ENCODE measurements at regions not wholly inside any gene's neighbourhood (a gene's known extent, or its start where the extent isn't known, plus 50 kb on each side); places are given as distances from the start of the nearest gene placed in this dataset.
"Not testable (repeated sequence)": the region's sequence is repeated elsewhere in the genome, so short reads cannot be mapped to it uniquely, and the experiment has no call there.

DNA sequence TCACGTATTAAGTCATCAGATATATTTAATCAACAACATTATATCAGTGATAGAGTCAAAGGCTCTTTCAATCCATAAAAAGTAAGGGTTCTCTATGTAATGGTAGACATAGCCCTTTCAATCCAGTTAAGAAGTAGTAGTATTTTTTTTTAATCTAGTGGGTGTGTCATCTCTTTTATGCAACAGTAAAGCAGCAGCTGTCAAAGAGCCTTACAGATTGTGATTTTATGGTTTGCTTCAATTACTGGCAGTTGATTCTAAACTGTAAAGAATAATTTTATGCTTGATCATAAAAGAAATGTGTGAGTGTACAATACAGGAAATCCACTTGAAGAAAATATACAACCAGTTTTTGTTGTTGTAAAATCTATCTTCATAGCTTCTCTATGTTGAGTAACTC is 902.6 kb upstream of the MBL2 start:
- H3K4me3 ChIP-seq, result no peak overlapping the region

DNA sequence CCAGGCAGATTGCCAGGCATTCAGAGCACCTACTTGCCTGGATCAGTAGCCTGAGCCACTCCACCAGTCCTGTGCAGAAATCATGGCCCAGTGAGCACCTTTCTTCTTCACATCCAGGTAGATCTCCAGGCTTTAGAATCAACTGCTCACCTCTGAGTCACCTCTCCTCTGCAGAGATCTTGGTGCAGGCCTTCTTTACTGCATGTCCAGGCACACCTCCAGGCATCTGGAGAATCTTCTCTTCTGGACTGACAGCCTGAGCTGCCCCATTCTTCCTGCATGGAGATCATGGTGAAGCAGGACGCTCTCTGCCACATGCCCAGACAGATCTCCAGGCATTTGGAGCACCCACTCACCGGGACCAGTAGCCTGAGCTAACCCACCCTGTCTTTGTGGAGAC is 894.5 kb upstream of the MBL2 start:
- no peak for DNase-seq (ENCODE audit: low spot score)
- Histone ChIP-seq H3K4me3 (no peak overlapping the region), H3K27ac (no peak overlapping the region)
- TF ChIP-seq, protein P1, sequence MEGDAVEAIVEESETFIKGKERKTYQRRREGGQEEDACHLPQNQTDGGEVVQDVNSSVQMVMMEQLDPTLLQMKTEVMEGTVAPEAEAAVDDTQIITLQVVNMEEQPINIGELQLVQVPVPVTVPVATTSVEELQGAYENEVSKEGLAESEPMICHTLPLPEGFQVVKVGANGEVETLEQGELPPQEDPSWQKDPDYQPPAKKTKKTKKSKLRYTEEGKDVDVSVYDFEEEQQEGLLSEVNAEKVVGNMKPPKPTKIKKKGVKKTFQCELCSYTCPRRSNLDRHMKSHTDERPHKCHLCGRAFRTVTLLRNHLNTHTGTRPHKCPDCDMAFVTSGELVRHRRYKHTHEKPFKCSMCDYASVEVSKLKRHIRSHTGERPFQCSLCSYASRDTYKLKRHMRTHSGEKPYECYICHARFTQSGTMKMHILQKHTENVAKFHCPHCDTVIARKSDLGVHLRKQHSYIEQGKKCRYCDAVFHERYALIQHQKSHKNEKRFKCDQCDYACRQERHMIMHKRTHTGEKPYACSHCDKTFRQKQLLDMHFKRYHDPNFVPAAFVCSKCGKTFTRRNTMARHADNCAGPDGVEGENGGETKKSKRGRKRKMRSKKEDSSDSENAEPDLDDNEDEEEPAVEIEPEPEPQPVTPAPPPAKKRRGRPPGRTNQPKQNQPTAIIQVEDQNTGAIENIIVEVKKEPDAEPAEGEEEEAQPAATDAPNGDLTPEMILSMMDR (IDR thresholded peaks at IDR 0.05), result no peak

More for the DNA sequence above, 902.6 kb upstream of the MBL2 start:
- H3K27ac ChIP-seq, result no peak overlapping the region
- TF ChIP-seq, protein P1 (IDR thresholded peaks at IDR 0.05), result no peak
- no peak for DNase-seq (ENCODE audit: low spot score)

DNA sequence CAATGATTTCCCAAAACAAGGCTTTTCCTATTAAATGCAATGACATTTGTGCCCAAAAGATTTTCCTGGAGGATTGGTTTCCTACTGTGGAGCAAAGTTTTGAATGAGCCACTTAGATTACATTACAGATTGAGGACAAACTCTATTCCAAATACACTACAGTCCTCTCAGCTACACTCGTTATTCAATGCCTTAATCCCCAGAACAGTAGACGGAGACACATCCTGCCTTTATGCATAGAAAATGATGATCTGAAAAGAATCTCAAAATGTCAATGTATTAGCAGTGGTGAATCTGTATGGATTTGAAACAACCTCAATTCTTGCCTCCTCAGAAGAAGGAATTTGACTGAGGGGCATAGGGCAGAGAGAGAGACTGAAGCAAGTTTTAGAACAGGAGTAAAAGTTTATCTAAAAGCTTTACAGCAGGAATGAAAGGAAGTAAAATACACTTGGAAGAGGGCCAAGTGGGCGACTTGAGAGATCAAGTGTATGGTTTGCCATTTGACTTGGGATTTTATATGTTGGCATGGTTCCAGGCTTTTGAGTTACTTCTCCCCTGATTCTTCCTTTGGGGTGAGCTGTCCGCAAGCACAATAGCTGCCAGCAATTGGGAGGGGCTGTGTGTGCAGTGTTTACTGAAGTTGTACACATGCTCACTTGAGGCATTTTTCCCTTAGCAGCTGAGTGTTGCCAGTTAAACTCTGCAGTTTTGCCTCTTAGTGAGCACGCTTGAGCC is 891.9 kb upstream of the MBL2 start:
- H3K4me3 ChIP-seq, result no peak overlapping the region
- TF ChIP-seq, protein P1 (IDR thresholded peaks at IDR 0.05), result no peak
- DNase-seq (ENCODE audit: low spot score), result no peak
- H3K27ac ChIP-seq, result no peak overlapping the region

DNA sequence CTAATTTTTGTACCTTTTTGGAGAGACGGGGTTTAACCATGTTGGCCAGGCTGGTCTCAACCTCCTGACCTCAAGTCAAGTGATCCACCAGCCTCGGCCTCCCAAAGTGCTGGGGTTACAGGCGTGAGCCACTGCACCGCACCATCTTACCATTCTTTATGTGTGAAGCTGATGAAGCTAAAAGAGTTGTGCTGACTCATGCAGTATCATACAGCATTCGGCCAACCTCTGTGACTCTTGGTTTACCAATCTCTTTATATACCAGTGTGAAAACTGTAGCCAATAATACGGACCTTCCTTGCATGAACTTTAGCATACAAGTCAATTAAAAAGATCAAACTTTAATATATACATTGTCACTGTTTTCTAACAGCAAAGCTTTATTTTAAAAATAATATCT is 878.2 kb upstream of the MBL2 start:
- DNase-seq (ENCODE audit: low spot score), result no peak
- no peak overlapping the region for H3K27ac ChIP-seq
- no peak overlapping the region for H3K4me3 ChIP-seq
- TF ChIP-seq, protein P1 (IDR thresholded peaks at IDR 0.05), result no peak

DNA sequence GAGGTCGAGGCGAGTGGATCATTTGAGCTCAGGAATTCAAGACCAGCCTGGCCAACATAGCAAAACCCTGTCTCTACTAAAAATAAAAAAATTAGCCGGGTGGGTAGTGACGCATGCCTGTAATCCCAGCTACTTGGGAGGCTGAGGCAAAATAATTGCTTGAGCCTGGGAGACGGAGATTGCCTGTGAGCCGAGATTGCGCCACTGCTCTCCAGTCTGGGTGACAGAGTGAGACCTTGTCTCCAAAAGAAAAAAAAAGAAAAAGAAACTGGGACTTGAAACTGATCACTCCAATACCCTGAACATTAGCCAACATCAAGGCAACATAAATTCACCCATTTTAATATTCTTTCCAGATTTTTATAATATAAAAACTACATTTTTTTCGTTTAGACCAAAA is 874.6 kb upstream of the MBL2 start:
- H3K4me3 ChIP-seq; H3K27ac ChIP-seq; DNase-seq (ENCODE audit: low spot score): not testable (repeated sequence)

DNA sequence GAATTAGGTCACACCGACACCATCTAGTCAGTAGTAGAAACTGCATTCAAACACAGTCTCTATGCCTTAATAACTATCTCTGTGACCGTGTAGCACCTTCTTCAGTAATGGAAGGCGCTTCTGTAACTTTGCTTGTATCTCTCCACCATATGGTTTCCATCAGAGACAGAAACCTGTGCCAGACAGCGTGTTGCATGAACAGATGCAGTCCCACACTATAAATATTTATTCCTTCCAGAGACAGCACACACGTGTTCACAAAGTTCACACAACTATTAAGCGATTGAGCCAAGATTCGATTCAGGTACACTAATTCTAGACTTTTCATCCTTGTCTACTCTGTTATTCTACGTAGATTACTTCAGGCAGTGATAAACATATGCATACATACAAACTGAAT is 873.9 kb upstream of the MBL2 start:
- no peak overlapping the region for H3K27ac ChIP-seq
- TF ChIP-seq, protein P1 (IDR thresholded peaks at IDR 0.05), result no peak
- no peak for DNase-seq (ENCODE audit: low spot score)
- no peak overlapping the region for H3K4me3 ChIP-seq

DNA sequence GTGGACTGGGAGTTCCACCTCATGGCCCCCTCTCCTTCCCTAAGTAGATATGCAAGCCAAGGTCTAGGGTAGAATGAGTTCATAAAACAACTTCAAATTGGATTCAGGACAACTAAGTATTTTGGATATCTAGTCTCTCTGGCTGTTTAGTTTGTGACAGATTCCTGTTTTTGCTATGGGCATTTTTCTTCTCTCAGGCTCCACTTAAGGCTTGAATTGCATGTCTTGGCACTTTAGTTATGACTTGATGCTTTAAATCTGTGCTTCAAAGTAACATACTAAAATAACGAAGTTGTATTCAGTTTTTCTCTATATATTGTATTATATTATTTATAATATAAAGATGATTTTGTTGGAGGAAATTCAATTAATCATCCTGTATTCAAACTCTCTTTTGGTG is 873.4 kb upstream of the MBL2 start:
- Histone ChIP-seq H3K27ac (no peak overlapping the region), H3K4me3 (no peak overlapping the region)
- no peak for DNase-seq (ENCODE audit: low spot score)
- TF ChIP-seq, protein P1 (IDR thresholded peaks at IDR 0.05), result no peak

Measured in coronary artery (tissue), 2 donors.